NCI-H774 (cell line): ENCODE measurements at regions not wholly inside any gene's neighbourhood (a gene's known extent, or its start where the extent isn't known, plus 50 kb on each side); places are given as distances from the start of the nearest gene placed in this dataset.
"Not testable (repeated sequence)": the region's sequence is repeated elsewhere in the genome, so short reads cannot be mapped to it uniquely, and the experiment has no call there.

Experiments
- DNase-seq: peaks from one replicate; lab custom pipeline; 2025; lab: John Stamatoyannopoulos, UW

DNA sequence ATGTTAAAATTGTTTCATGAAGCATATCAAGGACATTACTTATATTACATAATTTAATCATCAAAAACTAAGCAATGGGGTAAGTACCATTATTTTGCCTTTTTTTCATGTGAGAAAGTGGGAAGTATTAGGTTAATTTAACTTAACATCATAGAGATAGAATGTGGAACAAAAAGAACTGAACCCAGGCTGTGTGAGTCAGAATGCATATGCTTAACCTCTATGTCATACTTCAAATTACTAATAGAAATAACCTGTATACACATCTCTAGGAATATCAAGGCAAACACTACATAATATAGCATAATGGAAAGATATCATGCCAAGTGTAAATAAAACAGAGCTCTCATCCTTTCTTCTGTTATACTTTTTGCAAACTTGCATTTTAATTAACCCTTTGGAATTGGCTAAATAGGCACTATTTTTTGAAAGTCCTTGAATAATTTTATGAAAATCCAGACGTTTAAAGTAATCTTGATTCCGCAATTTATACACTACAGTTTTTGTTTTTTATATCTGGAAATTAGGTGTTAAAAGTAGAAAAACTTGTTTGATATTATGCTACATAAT, 777.7 kb downstream of the SLC6A15 start:
- DNase-seq: no peak

- no peak for DNase-seq
These were observed 781.5 kb downstream of the SLC6A15 start for GRCh38 chr12:84131076-84131475.

- no peak for DNase-seq
These were observed 784.2 kb downstream of the SLC6A15 start for GRCh38 chr12:84128117-84128991.

DNA sequence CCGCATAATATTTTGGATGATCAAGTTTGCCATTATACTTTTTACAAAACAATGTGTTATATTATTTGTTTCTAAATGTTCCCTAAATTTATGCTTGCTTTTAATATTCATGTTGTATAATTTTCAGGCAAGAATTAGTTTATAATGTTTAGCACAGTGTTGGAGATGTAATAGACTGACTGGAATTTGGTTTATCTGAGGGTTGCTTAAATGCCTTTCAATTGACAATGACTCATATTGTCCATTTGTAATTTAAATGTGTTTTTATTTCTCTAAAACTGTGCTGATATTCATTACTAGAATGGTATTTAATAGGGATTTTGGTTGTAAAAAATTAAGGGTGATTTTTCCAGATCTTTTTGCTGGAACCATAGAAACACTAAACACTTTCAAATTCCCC, 788.4 kb downstream of the SLC6A15 start:
- DNase-seq: no peak

GRCh38 chr12:84117190-84117589, 795.4 kb downstream of the SLC6A15 start:
- no peak for DNase-seq

- DNase-seq: no peak
These were observed 798.9 kb downstream of the SLC6A15 start for GRCh38 chr12:84113666-84114065.

- not testable (repeated sequence) for DNase-seq
These were observed 808.7 kb downstream of the SLC6A15 start for GRCh38 chr12:84103886-84104285.

- not testable (repeated sequence) for DNase-seq
These were observed 810.6 kb downstream of the SLC6A15 start for GRCh38 chr12:84101963-84102362.

- peak; percentile 37 for DNase-seq
These were observed 813.0 kb downstream of the SLC6A15 start for GRCh38 chr12:84099591-84099990.

- DNase-seq: no peak
These were observed 820.9 kb downstream of the SLC6A15 start for GRCh38 chr12:84091651-84092050.

- no peak for DNase-seq
These were observed 823.2 kb downstream of the SLC6A15 start for GRCh38 chr12:84089356-84089755.

GRCh38 chr12:84085046-84085445, 827.6 kb downstream of the SLC6A15 start:
- no peak for DNase-seq

DNA sequence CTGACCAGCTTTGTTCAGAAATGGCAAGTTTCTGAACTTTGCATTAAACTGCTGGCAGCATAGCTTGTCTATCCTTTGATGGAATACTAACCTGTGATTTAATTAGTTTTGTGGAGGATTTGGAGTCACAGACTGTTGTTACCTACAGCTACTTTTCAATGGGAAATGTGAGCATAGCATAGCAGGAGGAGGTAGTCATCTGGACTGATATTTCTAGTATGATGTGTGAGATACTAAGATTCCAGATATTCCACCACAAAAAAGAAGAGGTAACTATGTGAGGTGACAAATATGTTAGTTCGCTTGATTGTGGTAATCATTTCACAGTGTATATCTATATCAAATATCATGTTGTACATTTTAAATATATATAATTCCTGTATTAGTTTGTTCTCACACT, 833.0 kb downstream of the SLC6A15 start:
- no peak for DNase-seq

GRCh38 chr12:84077679-84078078, 834.9 kb downstream of the SLC6A15 start:
- DNase-seq: no peak

GRCh38 chr12:84075991-84076390, 836.6 kb downstream of the SLC6A15 start:
- no peak for DNase-seq

GRCh38 chr12:84073401-84073800, 839.2 kb downstream of the SLC6A15 start:
- DNase-seq: no peak

GRCh38 chr12:84072961-84073360, 839.6 kb downstream of the SLC6A15 start:
- DNase-seq: no peak

GRCh38 chr12:84070292-84070691, 842.3 kb downstream of the SLC6A15 start:
- DNase-seq: no peak

DNA sequence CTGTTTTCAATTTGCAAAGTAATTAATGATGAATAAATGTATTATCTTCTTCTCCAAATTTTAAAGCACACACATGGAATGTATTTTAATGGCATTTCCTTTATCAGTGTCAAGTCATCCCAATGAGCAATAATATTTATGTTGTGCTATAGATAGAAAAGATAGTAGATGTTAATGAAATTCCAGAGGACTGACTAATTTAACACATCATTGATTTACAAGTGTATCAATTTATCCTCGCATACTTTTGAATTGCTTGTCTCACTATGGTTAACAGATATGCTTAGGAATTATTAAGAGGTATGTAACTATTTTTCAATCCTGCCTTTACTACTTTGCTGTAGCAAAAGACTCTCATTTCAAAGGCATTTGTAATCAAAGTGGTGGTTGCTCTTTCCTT, 842.9 kb downstream of the SLC6A15 start:
- DNase-seq: no peak

GRCh38 chr12:84069198-84069597, 843.4 kb downstream of the SLC6A15 start:
- no peak for DNase-seq

DNA sequence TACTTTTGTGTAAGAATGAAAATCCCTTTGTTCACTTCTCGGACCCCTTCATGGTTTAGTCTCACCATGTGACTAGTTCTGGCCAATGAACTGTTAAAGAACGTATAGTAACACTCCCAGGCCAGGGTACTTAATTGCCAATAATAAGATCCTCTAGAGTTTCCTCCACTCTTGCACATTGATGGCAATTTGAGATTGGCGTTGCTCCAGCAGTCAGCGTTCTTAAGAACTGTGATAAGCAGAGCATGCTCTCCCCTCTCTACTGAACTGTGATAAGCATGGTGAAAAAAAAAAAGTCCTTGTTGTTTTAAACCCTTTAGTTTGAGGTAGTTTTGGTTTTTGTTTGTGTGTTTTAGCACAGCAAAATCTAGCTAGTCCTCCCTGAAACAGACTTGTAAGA, 854.5 kb downstream of the SLC6A15 start:
- no peak for DNase-seq

GRCh38 chr12:84054811-84055210, 857.8 kb downstream of the SLC6A15 start:
- no peak for DNase-seq

- DNase-seq: no peak
These were observed 864.7 kb downstream of the SLC6A15 start for GRCh38 chr12:84047881-84048280.

DNA sequence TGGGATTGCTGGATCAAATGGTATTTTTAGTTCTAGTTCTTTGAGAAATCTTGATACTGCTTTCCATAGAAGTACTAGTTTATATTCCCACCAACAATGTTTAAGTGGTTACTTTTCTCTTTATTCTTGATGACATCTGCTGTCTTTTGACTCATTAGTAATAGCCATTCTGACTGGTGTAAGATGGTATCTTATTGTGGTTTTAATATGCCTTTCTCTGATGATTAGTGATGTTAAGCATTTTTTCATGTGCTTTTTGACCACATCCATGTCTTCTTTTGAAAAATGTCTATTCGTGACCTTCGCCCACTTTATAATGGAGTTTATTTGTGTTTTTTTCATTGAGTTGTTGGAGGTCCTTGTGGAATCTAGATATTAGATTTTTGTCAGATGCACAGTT, 865.7 kb downstream of the SLC6A15 start:
- DNase-seq: no peak
